H1 (cell line): ENCODE measurements at regions not wholly inside any gene's neighbourhood (a gene's known extent, or its start where the extent isn't known, plus 50 kb on each side); places are given as distances from the start of the nearest gene placed in this dataset.

Experiments used
- ATF3 ChIP-seq: IDR thresholded peaks from 2 replicates; pipeline ENCODE4 v1.6.1; 2011; ENCODE audit warnings: low read depth, mild to moderate bottlenecking, low read length; ENCODE audit not compliant: insufficient read depth
- CTCF ChIP-seq, 3 experiments: IDR thresholded peaks; 1 replicate in 2 of 3; 2 replicates in 1 of 3; pipeline versions ENCODE4 v1.5.1 to v1.6.1; 2011; ENCODE audit warnings: low read length in 3 of 3, mild to moderate bottlenecking in 3 of 3, inconsistent platforms in 2 of 3, low read depth in 1 of 3, moderate library complexity in 1 of 3; ENCODE audit not compliant: insufficient read depth in 1 of 3; ENCODE audit errors: control extremely low read depth in 1 of 3
- E2F6 ChIP-seq: IDR thresholded peaks from 2 replicates; pipeline ENCODE4 v1.6.1; 2012; ENCODE audit warnings: inconsistent platforms
- EP300 ChIP-seq, 2 experiments: IDR thresholded peaks; 1 replicate in 1 of 2; 2 replicates in 1 of 2; pipeline ENCODE4 v1.6.1; 2011 to 2012; ENCODE audit warnings: low read depth in 2 of 2, low read length in 2 of 2, mild to moderate bottlenecking in 2 of 2, borderline replicate concordance in 1 of 2, inconsistent platforms in 1 of 2, moderate library complexity in 1 of 2
- GABPA ChIP-seq: IDR thresholded peaks from 2 replicates; pipeline ENCODE4 v1.6.1; 2011; ENCODE audit warnings: mild to moderate bottlenecking, low read length, moderate library complexity, borderline replicate concordance; ENCODE audit not compliant: insufficient read depth
- JUND ChIP-seq: IDR thresholded peaks from 2 replicates; pipeline ENCODE4 v1.6.1; 2011; ENCODE audit warnings: mild to moderate bottlenecking, improper control_type of control experiment, low read length
- NANOG ChIP-seq: IDR thresholded peaks from 2 replicates; pipeline ENCODE4 v1.6.1; 2011; ENCODE audit warnings: low read length, low read depth, mild to moderate bottlenecking, inconsistent platforms; ENCODE audit not compliant: insufficient read depth, poor library complexity, severe bottlenecking
- POLR2A ChIP-seq, 2 experiments: IDR thresholded peaks; 1 replicate in 1 of 2; 2 replicates in 1 of 2; pipeline ENCODE4 v1.6.1; 2011; ENCODE audit warnings: low read depth in 2 of 2, low read length in 2 of 2, mild to moderate bottlenecking in 2 of 2; ENCODE audit errors: control extremely low read depth in 1 of 2
- POLR2AphosphoS5 ChIP-seq: IDR thresholded peaks from 2 replicates; pipeline ENCODE4 v1.6.1; 2011; ENCODE audit warnings: low read depth, low read length
- RAD21 ChIP-seq, 2 experiments: IDR thresholded peaks in 1 of 2; conservative IDR thresholded peaks in 1 of 2; 2 replicates each; pipeline ENCODE4 v1.6.1; 2011; ENCODE audit warnings: low read depth in 2 of 2, low read length in 2 of 2, improper control_type of control experiment in 1 of 2, inconsistent platforms in 1 of 2, mild to moderate bottlenecking in 1 of 2, moderate library complexity in 1 of 2
- RFX5 ChIP-seq: IDR thresholded peaks from 2 replicates; pipeline ENCODE4 v1.6.1; 2011; ENCODE audit warnings: low read depth, low read length, improper control_type of control experiment, borderline replicate concordance
- TBP ChIP-seq: IDR thresholded peaks from 2 replicates; pipeline ENCODE4 v1.6.1; 2011; ENCODE audit warnings: low read depth, low read length, improper control_type of control experiment

- no peak for TF ChIP-seq RAD21 (IDR thresholded peaks at IDR 0.05 in 1 of 2, conservative IDR thresholded peaks at IDR 0.05 in 1 of 2; ENCODE audit: low read depth in 2 of 2, low read length in 2 of 2)
- TF ChIP-seq CTCF (IDR thresholded peaks at IDR 0.05; ENCODE audit: control extremely low read depth in 1 of 3, insufficient read depth in 1 of 3, low read depth in 1 of 3, low read length in 3 of 3): no peak
- no peak for TF ChIP-seq NANOG
- no peak for TF ChIP-seq GABPA
- TF ChIP-seq TBP: no peak
- TF ChIP-seq EP300 (IDR thresholded peaks at IDR 0.05; ENCODE audit: borderline replicate concordance in 1 of 2, low read depth in 2 of 2, low read length in 2 of 2): no peak
- TF ChIP-seq E2F6: no peak
- no peak for TF ChIP-seq RFX5
- TF ChIP-seq POLR2A (IDR thresholded peaks at IDR 0.05; ENCODE audit: control extremely low read depth in 1 of 2, low read depth in 2 of 2, low read length in 2 of 2): no peak
- no peak for TF ChIP-seq JUND
- TF ChIP-seq ATF3: no peak
- no peak for TF ChIP-seq POLR2AphosphoS5
These were observed 319.5 kb downstream of the DOK5 start for GRCh38 chr20:54794874-54795273.
